Effector memory CD8-positive, alpha-beta T cell (primary cell): ENCODE measurements at regions not wholly inside any gene's neighbourhood (a gene's known extent, or its start where the extent isn't known, plus 50 kb on each side); places are given as distances from the start of the nearest gene placed in this dataset.
"Not testable (repeated sequence)": the region's sequence is repeated elsewhere in the genome, so short reads cannot be mapped to it uniquely, and the experiment has no call there.

Source experiments
- ATAC-seq: fragments of 150-1000 bp; cut with Tn5 transposase; replicated peaks from 2 replicates; pipeline ENCODE4 v1.10.0; 2021; ENCODE audit warnings: mild to moderate bottlenecking, moderate library complexity
- DNase-seq, 3 experiments: peaks; one replicate each; pipeline ENCODE4 v3.0.0; 2021
- H3K27ac Mint-ChIP-seq, 2 donors: one replicate each; pipeline ENCODE4 v1.8.0; 2022; ENCODE audit warnings: mild to moderate bottlenecking in 2 of 2, mixed read lengths in 2 of 2, moderate library complexity in 2 of 2
- H3K27me3 Mint-ChIP-seq, 2 donors: one replicate each; pipeline ENCODE4 v1.8.0; 2022; ENCODE audit warnings: mixed read lengths in 2 of 2
- H3K36me3 Mint-ChIP-seq: one replicate; pipeline ENCODE4 v1.8.0; 2022; ENCODE audit warnings: mild to moderate bottlenecking, moderate library complexity, mixed read lengths; ENCODE audit not compliant: insufficient read depth
- H3K4me1 Mint-ChIP-seq, 2 donors: one replicate each; pipeline ENCODE4 v1.8.0; 2022; ENCODE audit warnings: low read depth in 2 of 2, mixed read lengths in 2 of 2
- H3K4me3 Mint-ChIP-seq, 2 donors: one replicate each; pipeline ENCODE4 v1.8.0; 2022; ENCODE audit warnings: mild to moderate bottlenecking in 2 of 2, mixed read lengths in 2 of 2, moderate library complexity in 2 of 2
- H3K9me3 Mint-ChIP-seq, 2 donors: one replicate each; pipeline ENCODE4 v1.8.0; 2022; ENCODE audit warnings: mixed read lengths in 2 of 2

GRCh38 chr13:86253497-86253896 lies 454.3 kb upstream of the SLITRK6 start:
- not testable (repeated sequence) for H3K4me1 Mint-ChIP-seq, ATAC-seq, H3K9me3 Mint-ChIP-seq, H3K36me3 Mint-ChIP-seq, H3K27me3 Mint-ChIP-seq, H3K27ac Mint-ChIP-seq, DNase-seq, H3K4me3 Mint-ChIP-seq

DNA sequence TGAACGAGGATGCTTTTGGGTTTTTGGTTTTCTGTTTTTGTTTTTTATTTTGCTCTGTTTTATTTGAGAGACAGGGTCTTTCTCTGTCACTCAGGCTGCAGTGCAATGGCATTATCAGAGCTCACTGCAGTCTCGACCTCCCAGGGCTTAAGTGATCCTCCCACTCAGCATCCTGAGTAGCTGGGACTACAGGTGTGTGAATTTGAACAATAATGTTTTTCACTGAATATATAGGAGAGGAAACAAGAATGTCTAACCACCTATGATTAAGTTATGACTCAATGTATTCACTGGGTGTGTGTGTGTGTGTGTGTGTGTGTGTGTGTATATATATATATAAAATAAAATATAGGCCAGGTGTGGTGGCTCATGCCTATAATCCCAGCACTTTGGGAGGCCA lies 456.6 kb upstream of the SLITRK6 start:
- not testable (repeated sequence) for DNase-seq, H3K36me3 Mint-ChIP-seq, H3K9me3 Mint-ChIP-seq, H3K4me1 Mint-ChIP-seq, H3K4me3 Mint-ChIP-seq, ATAC-seq, H3K27me3 Mint-ChIP-seq, H3K27ac Mint-ChIP-seq

DNA sequence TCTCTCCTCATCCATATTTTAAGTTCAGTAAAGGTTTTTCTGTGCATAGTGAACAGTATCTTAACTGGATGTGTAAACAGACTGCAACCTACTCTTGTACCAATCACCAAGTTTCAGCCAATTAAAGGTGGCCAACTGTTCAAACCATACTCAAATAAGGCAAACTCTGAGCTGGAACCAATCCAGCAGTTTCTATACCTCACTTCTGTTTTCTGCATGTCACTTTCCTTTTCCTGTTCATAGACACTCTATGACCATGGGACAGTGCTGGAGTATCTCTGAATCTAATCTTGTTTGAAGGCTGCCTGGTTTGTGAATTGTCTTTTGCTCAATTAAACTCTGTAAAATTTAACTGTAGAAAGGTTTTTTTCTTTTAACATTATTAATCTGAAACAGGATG lies 470.3 kb upstream of the SLITRK6 start:
- Mint-ChIP-seq H3K4me3 (no peak overlapping the region), H3K4me1 (no peaks in the 10 kb centered on the region), H3K9me3 (no peaks in the 10 kb centered on the region), H3K36me3 (no peaks in the 10 kb centered on the region), H3K27ac (no peak overlapping the region), H3K27me3 (no peaks in the 10 kb centered on the region)
- no peak for DNase-seq
- ATAC-seq: no peak

DNA sequence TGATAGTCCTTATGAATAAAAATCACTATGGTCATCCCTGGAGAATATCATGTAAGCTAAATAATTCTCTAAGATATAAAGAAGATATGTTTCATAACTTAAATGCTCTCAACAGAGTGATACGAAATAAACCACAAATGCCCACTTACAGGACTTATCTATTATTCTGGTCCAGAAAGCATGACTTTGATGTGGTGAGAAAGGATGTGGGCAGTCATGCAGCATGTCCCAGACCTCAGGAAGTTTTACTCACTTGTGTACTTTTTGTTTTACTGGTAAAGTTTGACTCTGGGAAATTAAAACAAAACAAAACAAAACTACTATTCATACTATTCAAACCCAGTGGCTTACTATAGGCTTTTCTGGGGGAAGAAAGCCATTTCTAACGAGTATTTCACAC lies 483.2 kb upstream of the SLITRK6 start:
- H3K9me3 Mint-ChIP-seq: no peaks in the 10 kb centered on the region
- H3K36me3 Mint-ChIP-seq: no peaks in the 10 kb centered on the region
- H3K27me3 Mint-ChIP-seq: no peaks in the 10 kb centered on the region
- no peak overlapping the region for H3K4me3 Mint-ChIP-seq
- no peaks in the 10 kb centered on the region for H3K4me1 Mint-ChIP-seq
- no peak overlapping the region for H3K27ac Mint-ChIP-seq
- ATAC-seq (no peak), DNase-seq (no peak)

DNA sequence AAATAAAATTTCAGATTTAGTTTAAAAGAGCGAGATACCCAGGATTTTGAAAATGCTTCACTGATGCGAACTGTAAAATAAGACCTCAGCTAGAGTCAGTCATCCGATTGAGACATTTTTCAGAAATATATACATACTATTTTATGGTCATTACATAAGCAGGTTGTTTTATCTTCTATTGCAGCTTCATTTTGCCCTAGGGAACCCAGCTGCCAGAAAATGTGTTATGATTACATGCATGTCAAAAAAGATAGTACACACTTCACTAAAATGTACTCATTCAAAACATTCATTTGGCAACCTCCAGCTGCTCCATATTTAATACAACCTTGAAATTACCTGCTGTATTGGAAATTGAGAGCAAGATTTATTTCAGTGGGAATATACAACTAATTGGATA lies 483.8 kb upstream of the SLITRK6 start:
- no peak for DNase-seq
- Mint-ChIP-seq H3K9me3 (no peaks in the 10 kb centered on the region), H3K27me3 (no peaks in the 10 kb centered on the region), H3K4me3 (no peak overlapping the region), H3K27ac (no peak overlapping the region), H3K36me3 (no peaks in the 10 kb centered on the region), H3K4me1 (no peaks in the 10 kb centered on the region)
- ATAC-seq: no peak

DNA sequence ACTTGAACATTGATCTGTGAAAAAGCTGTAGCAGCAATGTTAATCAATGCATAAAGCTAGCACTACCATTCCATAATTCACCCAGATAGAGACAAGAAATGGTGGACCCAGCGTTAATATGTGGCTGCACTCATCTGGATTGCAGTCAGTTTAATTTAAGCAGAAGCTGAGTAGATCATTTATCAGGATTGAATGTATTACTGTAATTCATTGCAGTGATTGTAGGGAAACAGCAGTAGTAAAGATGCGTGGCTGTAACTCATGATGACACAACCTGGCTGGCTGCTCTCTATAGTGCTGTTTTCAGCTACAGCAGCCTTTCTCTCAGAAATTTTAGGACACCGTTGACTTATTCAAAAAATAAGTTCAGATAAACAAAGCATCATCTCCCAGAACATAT lies 499.5 kb upstream of the SLITRK6 start:
- ATAC-seq: no peak
- no peaks in the 10 kb centered on the region for H3K27me3 Mint-ChIP-seq
- peaks cover 0 to 3% of the 10 kb centered on the region in 2 donors for H3K9me3 Mint-ChIP-seq
- H3K27ac Mint-ChIP-seq: no peak overlapping the region
- no peak for DNase-seq
- no peaks in the 10 kb centered on the region for H3K36me3 Mint-ChIP-seq
- no peak overlapping the region for H3K4me3 Mint-ChIP-seq
- no peaks in the 10 kb centered on the region for H3K4me1 Mint-ChIP-seq

- DNase-seq (no peak), ATAC-seq (no peak)
- Mint-ChIP-seq H3K27ac (no peak overlapping the region), H3K27me3 (no peaks in the 10 kb centered on the region), H3K36me3 (no peaks in the 10 kb centered on the region), H3K4me1 (no peaks in the 10 kb centered on the region), H3K9me3 (peaks cover 0 to 3% of the 10 kb centered on the region in 2 donors), H3K4me3 (no peak overlapping the region)
These were observed 499.9 kb upstream of the SLITRK6 start for GRCh38 chr13:86299128-86299527.

DNA sequence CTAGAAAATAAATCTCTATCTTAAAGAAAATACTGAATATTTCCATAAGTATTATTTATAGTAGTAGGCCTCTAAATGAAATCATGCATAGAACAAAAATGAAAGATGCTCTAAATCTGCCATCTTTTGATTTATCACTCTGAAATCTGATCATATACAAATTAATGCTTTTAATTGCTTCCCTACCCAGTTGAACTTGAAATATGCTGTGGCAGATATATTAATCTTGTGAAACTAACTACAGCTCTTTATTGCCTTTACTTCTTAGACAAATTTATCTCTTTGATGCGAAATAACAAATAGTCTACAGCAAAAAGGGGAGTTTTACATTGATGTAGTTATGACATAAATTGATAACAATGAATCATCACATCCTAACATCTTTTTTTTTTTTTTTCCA lies 510.7 kb upstream of the SLITRK6 start:
- Mint-ChIP-seq H3K4me3 (no peak overlapping the region), H3K27ac (no peak overlapping the region), H3K9me3 (no peaks in the 10 kb centered on the region), H3K4me1 (no peaks in the 10 kb centered on the region), H3K27me3 (no peaks in the 10 kb centered on the region), H3K36me3 (no peaks in the 10 kb centered on the region)
- DNase-seq: no peak
- no peak for ATAC-seq

- DNase-seq (no peak), ATAC-seq (no peak)
- peaks cover 0 to 5% of the 10 kb centered on the region in 2 donors for H3K9me3 Mint-ChIP-seq
- H3K4me1 Mint-ChIP-seq: no peaks in the 10 kb centered on the region
- no peak overlapping the region for H3K4me3 Mint-ChIP-seq
- H3K36me3 Mint-ChIP-seq: no peaks in the 10 kb centered on the region
- H3K27ac Mint-ChIP-seq: no peak overlapping the region
- H3K27me3 Mint-ChIP-seq: no peaks in the 10 kb centered on the region
These were observed 514.2 kb upstream of the SLITRK6 start for GRCh38 chr13:86313421-86313820.

DNA sequence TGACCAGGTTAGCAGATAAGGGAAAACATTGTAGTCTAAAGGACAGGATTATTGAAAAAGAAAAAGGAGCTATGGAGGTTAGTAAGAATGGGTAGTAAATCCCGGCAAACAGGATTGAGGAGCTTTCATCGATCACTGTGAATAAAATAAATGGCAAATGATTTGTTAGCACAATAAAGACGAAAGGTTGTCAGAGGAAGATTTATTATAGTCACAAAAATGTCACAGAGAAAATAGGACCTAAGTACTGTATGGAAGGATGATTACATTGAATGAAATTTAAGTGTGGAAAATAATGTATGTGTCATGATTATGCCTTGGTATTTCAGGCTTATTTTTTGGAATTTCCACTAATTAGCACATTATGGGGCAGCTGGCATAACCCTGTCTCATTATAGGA lies 519.2 kb upstream of the SLITRK6 start:
- Mint-ChIP-seq H3K27ac (no peak overlapping the region), H3K4me3 (no peak overlapping the region), H3K9me3 (peaks cover 0 to 6% of the 10 kb centered on the region in 2 donors), H3K27me3 (no peaks in the 10 kb centered on the region), H3K36me3 (no peaks in the 10 kb centered on the region), H3K4me1 (no peaks in the 10 kb centered on the region)
- ATAC-seq (no peak), DNase-seq (no peak)

GRCh38 chr13:86324191-86324590 lies 525.0 kb upstream of the SLITRK6 start:
- no peak overlapping the region for H3K4me3 Mint-ChIP-seq
- H3K36me3 Mint-ChIP-seq: no peaks in the 10 kb centered on the region
- peaks cover 0 to 1% of the 10 kb centered on the region in 2 donors for H3K4me1 Mint-ChIP-seq
- peaks cover 0 to 3% of the 10 kb centered on the region in 2 donors for H3K9me3 Mint-ChIP-seq
- H3K27me3 Mint-ChIP-seq: no peaks in the 10 kb centered on the region
- ATAC-seq (no peak), DNase-seq (no peak)
- H3K27ac Mint-ChIP-seq: no peak overlapping the region

- Mint-ChIP-seq H3K4me3 (no peak overlapping the region), H3K27ac (no peak overlapping the region), H3K36me3 (no peaks in the 10 kb centered on the region), H3K27me3 (no peaks in the 10 kb centered on the region), H3K9me3 (peaks cover 0 to 7% of the 10 kb centered on the region in 2 donors), H3K4me1 (no peaks in the 10 kb centered on the region)
- DNase-seq (no peak), ATAC-seq (no peak)
These were observed 556.1 kb upstream of the SLITRK6 start for GRCh38 chr13:86355301-86355700.

DNA sequence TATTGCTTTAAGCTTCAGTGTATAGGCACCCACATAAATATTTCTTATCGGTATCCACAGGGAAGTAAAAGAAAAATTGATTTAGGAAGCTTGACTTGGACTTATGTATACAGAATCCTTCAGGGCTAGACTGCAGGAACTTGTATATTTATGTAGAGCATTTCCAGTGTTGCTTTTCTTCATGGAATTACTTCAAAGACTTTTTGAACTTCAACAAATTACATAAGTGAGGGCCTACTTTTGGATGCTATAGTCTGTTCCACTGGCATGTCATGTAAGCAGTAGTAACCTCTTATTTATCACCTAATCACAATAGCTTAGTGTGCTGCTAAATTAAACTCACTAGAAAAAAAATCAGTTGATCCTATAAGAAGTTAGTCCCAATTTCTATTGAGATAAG lies 557.9 kb upstream of the SLITRK6 start:
- Mint-ChIP-seq H3K4me1 (no peaks in the 10 kb centered on the region), H3K27ac (no peak overlapping the region), H3K4me3 (no peak overlapping the region), H3K27me3 (no peaks in the 10 kb centered on the region), H3K9me3 (peaks cover 5 to 10% of the 10 kb centered on the region in 2 donors), H3K36me3 (no peaks in the 10 kb centered on the region)
- DNase-seq (no peak), ATAC-seq (no peak)

GRCh38 chr13:86363749-86364148 lies 564.5 kb upstream of the SLITRK6 start:
- not testable (repeated sequence) for H3K4me1 Mint-ChIP-seq, H3K27me3 Mint-ChIP-seq, DNase-seq, ATAC-seq, H3K27ac Mint-ChIP-seq, H3K36me3 Mint-ChIP-seq, H3K4me3 Mint-ChIP-seq
- peaks cover 8 to 16% of the 10 kb centered on the region in 2 donors for H3K9me3 Mint-ChIP-seq

DNA sequence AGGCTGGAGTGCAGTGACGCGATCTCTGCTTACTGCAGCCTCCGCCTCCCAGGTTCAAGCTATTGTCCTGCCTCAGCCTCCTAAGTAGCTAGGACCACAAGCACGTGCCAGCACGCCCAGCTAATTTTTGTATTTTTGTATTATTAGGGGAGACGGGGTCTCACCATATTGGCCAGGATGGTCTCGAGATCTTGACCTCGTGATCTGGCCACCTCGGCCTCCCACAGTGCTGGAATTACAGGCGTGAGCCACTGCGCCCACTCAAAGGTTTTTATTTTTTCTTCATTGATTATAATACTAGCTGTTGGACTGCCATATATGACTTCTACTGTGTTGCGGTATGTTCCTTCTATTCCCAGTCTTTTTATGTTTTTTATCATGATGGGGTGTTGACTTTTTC lies 569.7 kb upstream of the SLITRK6 start:
- Mint-ChIP-seq H3K9me3 (peaks cover 10% of the 10 kb centered on the region in 2 donors), H3K36me3 (no peaks in the 10 kb centered on the region), H3K27me3 (no peaks in the 10 kb centered on the region), H3K4me1 (no peaks in the 10 kb centered on the region), H3K4me3 (no peak overlapping the region), H3K27ac (no peak overlapping the region)
- DNase-seq: no peak
- ATAC-seq: no peak
